Esophagus muscularis mucosa (tissue), 4 donors: ENCODE measurements at regions not wholly inside any gene's neighbourhood (a gene's known extent, or its start where the extent isn't known, plus 50 kb on each side); places are given as distances from the start of the nearest gene placed in this dataset.

ENCODE experiments used
- CTCF ChIP-seq, 3 experiments: fragments of 200-600 bp in 2 of 3; fragments of 450-650 bp in 1 of 3; sonication (generic) in 2 of 3; IDR thresholded peaks; one replicate each; pipeline ENCODE4 v1.5.1; 2017 to 2019; ENCODE audit warnings: antibody characterized with exemption in 3 of 3, mild to moderate bottlenecking in 2 of 3, moderate library complexity in 1 of 3
- EP300 ChIP-seq: sonication (generic); formaldehyde crosslinking; IDR thresholded peaks from one replicate; pipeline ENCODE4 v1.6.1; 2017; ENCODE audit warnings: antibody characterized with exemption
- POLR2AphosphoS5 ChIP-seq, 2 donors: sonication (generic); formaldehyde crosslinking; IDR thresholded peaks; one replicate each; pipeline ENCODE4 v1.6.1; 2017; ENCODE audit warnings: antibody characterized with exemption in 2 of 2

GRCh38 chr5:39555788-39556187 lies 131.0 kb upstream of the DAB2 start:
- no peak for TF ChIP-seq POLR2AphosphoS5 (IDR thresholded peaks at IDR 0.05)
- TF ChIP-seq CTCF (IDR thresholded peaks at IDR 0.05) = no peak
- no peak for TF ChIP-seq EP300
